ENCODE measurements at regions not wholly inside any gene's neighbourhood (a gene's known extent, or its start where the extent isn't known, plus 50 kb on each side); places are given as distances from the start of the nearest gene placed in this dataset.

GRCh38 chr4:13762130-13762529 lies 134.6 kb upstream of the BOD1L1 start:
- Histone ChIP-seq H3K4me3 (no peak overlapping the region), H3K27ac (no peak overlapping the region), H3K9me2 (ENCODE audit: insufficient read depth) (no peaks in the 10 kb centered on the region), H2AFZ (no peak overlapping the region), H3F3A (ENCODE audit: insufficient read depth, low read depth) (no peaks in the 10 kb centered on the region), H3K36me3 (ENCODE audit: low read depth) (no peaks in the 10 kb centered on the region), H3K4me2 (no peak overlapping the region), H4K20me1 (ENCODE audit: insufficient read depth) (no peaks in the 10 kb centered on the region), H3K9me3 (ENCODE audit: insufficient read depth, low read depth) (no peaks in the 10 kb centered on the region), H3K4me1 (replicated peaks; ENCODE audit: insufficient read depth) (no peaks in the 10 kb centered on the region), H3K79me2 (ENCODE audit: low read depth) (no peaks in the 10 kb centered on the region), H3K27me3 (ENCODE audit: insufficient read depth, low read depth) (no peaks in the 10 kb centered on the region)
- ChIA-PET CTCF (no interaction called here), POLR2A (ENCODE audit: unreplicated experiment) (no interaction called here)
- no peak for DNase-seq
- TF ChIP-seq EZH2 (IDR thresholded peaks at IDR 0.05; ENCODE audit: low read depth), result no peak
- TF ChIP-seq CTCF (conservative IDR thresholded peaks at IDR 0.05), result no peak
- intact Hi-C loops (cut with micrococcal nuclease; ENCODE audit: unreplicated experiment), result no loop called here
- BruUV-seq (replicated peaks), result no TSS peak

- intact Hi-C loops (cut with micrococcal nuclease; ENCODE audit: unreplicated experiment), result no loop called here
- POLR2A ChIA-PET (ENCODE audit: unreplicated experiment), result no interaction called here
- H3K36me3 ChIP-seq (ENCODE audit: low read depth), result no peaks in the 10 kb centered on the region
Measured at GRCh38 chr4:13763707-13764106, 136.2 kb upstream of the BOD1L1 start.

GRCh38 chr4:13765539-13765938 lies 138.0 kb upstream of the BOD1L1 start:
- BruUV-seq (replicated peaks), result no TSS peak
- CTCF ChIA-PET, result no interaction called here
- Histone ChIP-seq H3K27me3 (ENCODE audit: insufficient read depth, low read depth) (no peaks in the 10 kb centered on the region), H3F3A (ENCODE audit: insufficient read depth, low read depth) (no peaks in the 10 kb centered on the region), H4K20me1 (ENCODE audit: insufficient read depth) (no peaks in the 10 kb centered on the region), H3K36me3 (ENCODE audit: low read depth) (no peaks in the 10 kb centered on the region), H2AFZ (no peak overlapping the region), H3K4me3 (no peak overlapping the region), H3K4me2 (no peak overlapping the region), H3K27ac (no peak overlapping the region), H3K9me2 (ENCODE audit: insufficient read depth) (no peaks in the 10 kb centered on the region), H3K4me1 (replicated peaks; ENCODE audit: insufficient read depth) (no peaks in the 10 kb centered on the region), H3K79me2 (ENCODE audit: low read depth) (no peaks in the 10 kb centered on the region), H3K9me3 (ENCODE audit: insufficient read depth, low read depth) (no peaks in the 10 kb centered on the region)
- TF ChIP-seq CTCF (conservative IDR thresholded peaks at IDR 0.05), result no peak
- TF ChIP-seq EZH2 (IDR thresholded peaks at IDR 0.05; ENCODE audit: low read depth), result no peak
- intact Hi-C loops (cut with micrococcal nuclease; ENCODE audit: unreplicated experiment), result no loop called here
- DNase-seq, result no peak
- POLR2A ChIA-PET (ENCODE audit: unreplicated experiment), result no interaction called here

More at GRCh38 chr4:13763707-13764106, 136.2 kb upstream of the BOD1L1 start:
- H3K4me3 ChIP-seq, result no peak overlapping the region
- no peaks in the 10 kb centered on the region for H3K79me2 ChIP-seq (ENCODE audit: low read depth)
- TF ChIP-seq CTCF (conservative IDR thresholded peaks at IDR 0.05) (no peak), EZH2 (IDR thresholded peaks at IDR 0.05; ENCODE audit: low read depth) (no peak)
- CTCF ChIA-PET, result no interaction called here
- no peaks in the 10 kb centered on the region for H3K9me2 ChIP-seq (ENCODE audit: insufficient read depth)
- no peaks in the 10 kb centered on the region for H3K4me1 ChIP-seq (replicated peaks; ENCODE audit: insufficient read depth)
- no peaks in the 10 kb centered on the region for H3F3A ChIP-seq (ENCODE audit: insufficient read depth, low read depth)
- no peak overlapping the region for H2AFZ ChIP-seq
- H3K27ac ChIP-seq, result no peak overlapping the region
- no peaks in the 10 kb centered on the region for H4K20me1 ChIP-seq (ENCODE audit: insufficient read depth)
- no peaks in the 10 kb centered on the region for H3K27me3 ChIP-seq (ENCODE audit: insufficient read depth, low read depth)
- no peak overlapping the region for H3K4me2 ChIP-seq
- DNase-seq, result no peak
- BruUV-seq (replicated peaks), result no TSS peak
- H3K9me3 ChIP-seq (ENCODE audit: insufficient read depth, low read depth), result no peaks in the 10 kb centered on the region
